Skeletal muscle tissue (tissue), 3 donors: ENCODE measurements at regions not wholly inside any gene's neighbourhood (a gene's known extent, or its start where the extent isn't known, plus 50 kb on each side); places are given as distances from the start of the nearest gene placed in this dataset.

Experiments used
- H3K27ac ChIP-seq: one replicate; pipeline ENCODE4 v1.7.0; 2013; ENCODE audit warnings: mild to moderate bottlenecking, low read depth, low read length, inconsistent platforms
- H3K27me3 ChIP-seq, 3 donors: one replicate each; pipeline ENCODE4 v1.7.0; 2013; ENCODE audit warnings: low read length in 3 of 3; ENCODE audit not compliant: control insufficient read depth in 3 of 3, insufficient read depth in 3 of 3
- H3K36me3 ChIP-seq, 3 donors: one replicate each; pipeline ENCODE4 v1.7.0; 2013; ENCODE audit warnings: low read length in 3 of 3; ENCODE audit not compliant: control insufficient read depth in 3 of 3, insufficient read depth in 3 of 3
- H3K4me1 ChIP-seq, 3 donors: one replicate each; pipeline ENCODE4 v1.7.0; 2013; ENCODE audit warnings: low read length in 3 of 3, mild to moderate bottlenecking in 3 of 3; ENCODE audit not compliant: control insufficient read depth in 3 of 3, insufficient read depth in 3 of 3
- H3K4me3 ChIP-seq, 3 donors: one replicate each; pipeline ENCODE4 v1.7.0; 2013; ENCODE audit warnings: low read length in 3 of 3
- H3K9ac ChIP-seq, 3 donors: one replicate each; pipeline ENCODE4 v1.7.0; 2013; ENCODE audit warnings: low read length in 3 of 3, mild to moderate bottlenecking in 3 of 3, moderate library complexity in 2 of 3, low read depth in 1 of 3
- H3K9me3 ChIP-seq, 3 donors: one replicate each; pipeline ENCODE4 v1.7.0; 2013; ENCODE audit warnings: low read length in 3 of 3; ENCODE audit not compliant: control insufficient read depth in 3 of 3
- donor health status: Osteomylitis.

GRCh38 chr6:71405416-71405815 lies 116.8 kb downstream of the OGFRL1 start:
- Histone ChIP-seq H3K36me3 (peaks cover 0 to 3% (median 0%) of the 10 kb centered on the region in 3 donors), H3K27me3 (no peaks in the 10 kb centered on the region), H3K4me3 (no peak overlapping the region), H3K27ac (no peak overlapping the region), H3K4me1 (peaks cover 16 to 40% (median 30%) of the 10 kb centered on the region in 3 donors), H3K9me3 (no peaks in the 10 kb centered on the region), H3K9ac (no peak overlapping the region)

- H3K4me1 ChIP-seq = peaks cover 31 to 40% (median 37%) of the 10 kb centered on the region in 3 donors
- H3K4me3 ChIP-seq = no peak overlapping the region
- no peaks in the 10 kb centered on the region for H3K27me3 ChIP-seq
- peaks cover 0 to 3% (median 0%) of the 10 kb centered on the region in 3 donors for H3K36me3 ChIP-seq
- no peak overlapping the region for H3K27ac ChIP-seq
- no peaks in the 10 kb centered on the region for H3K9me3 ChIP-seq
- no peak overlapping the region for H3K9ac ChIP-seq
These were observed 118.6 kb downstream of the OGFRL1 start for GRCh38 chr6:71406865-71407860.

- no peaks in the 10 kb centered on the region for H3K27me3 ChIP-seq
- H3K27ac ChIP-seq = no peak overlapping the region
- peaks cover 37 to 50% (median 38%) of the 10 kb centered on the region in 3 donors for H3K4me1 ChIP-seq
- no peak overlapping the region for H3K4me3 ChIP-seq
- H3K9me3 ChIP-seq = no peaks in the 10 kb centered on the region
- H3K9ac ChIP-seq = peak overlapping the region in 1 of 3 donors; percentile 13
- no peaks in the 10 kb centered on the region for H3K36me3 ChIP-seq
These were observed 120.4 kb downstream of the OGFRL1 start for GRCh38 chr6:71408787-71409723.

GRCh38 chr6:71410164-71410566 lies 121.6 kb downstream of the OGFRL1 start:
- no peak overlapping the region for H3K27ac ChIP-seq
- peaks cover 34 to 46% (median 35%) of the 10 kb centered on the region in 3 donors for H3K4me1 ChIP-seq

GRCh38 chr6:71410681-71411080 lies 122.1 kb downstream of the OGFRL1 start:
- H3K36me3 ChIP-seq = peaks cover 5 to 9% (median 8%) of the 10 kb centered on the region in 3 donors
- peaks cover 34 to 43% (median 37%) of the 10 kb centered on the region in 3 donors for H3K4me1 ChIP-seq
- H3K9me3 ChIP-seq = no peaks in the 10 kb centered on the region
- no peak overlapping the region for H3K27ac ChIP-seq
- no peak overlapping the region for H3K4me3 ChIP-seq
- H3K9ac ChIP-seq = no peak overlapping the region
- H3K27me3 ChIP-seq = no peaks in the 10 kb centered on the region

More at GRCh38 chr6:71410164-71410566, 121.6 kb downstream of the OGFRL1 start:
- H3K9ac ChIP-seq = no peak overlapping the region
- H3K36me3 ChIP-seq = peaks cover 0 to 4% (median 3%) of the 10 kb centered on the region in 3 donors
- H3K9me3 ChIP-seq = no peaks in the 10 kb centered on the region
- H3K4me3 ChIP-seq = no peak overlapping the region
- H3K27me3 ChIP-seq = no peaks in the 10 kb centered on the region

GRCh38 chr6:71411882-71412281 lies 123.3 kb downstream of the OGFRL1 start:
- Histone ChIP-seq H3K27me3 (no peaks in the 10 kb centered on the region), H3K27ac (peak overlapping the region; percentile 27), H3K9ac (peak overlapping the region in 2 of 3 donors; percentile 0 to 46), H3K9me3 (no peaks in the 10 kb centered on the region), H3K4me3 (peak overlapping the region in 1 of 3 donors; percentile 16), H3K36me3 (peaks cover 10 to 20% (median 14%) of the 10 kb centered on the region in 3 donors), H3K4me1 (peaks cover 34 to 44% (median 40%) of the 10 kb centered on the region in 3 donors)

GRCh38 chr6:71412559-71413140 lies 124.0 kb downstream of the OGFRL1 start:
- H3K4me3 ChIP-seq = peak overlapping the region; percentile 16 to 49 (median 22)
- peak overlapping the region; percentile 17 to 46 (median 33) for H3K9ac ChIP-seq
- H3K27me3 ChIP-seq = no peaks in the 10 kb centered on the region
- H3K4me1 ChIP-seq = peaks cover 37 to 45% (median 44%) of the 10 kb centered on the region in 3 donors
- no peaks in the 10 kb centered on the region for H3K9me3 ChIP-seq
- H3K36me3 ChIP-seq = peaks cover 14 to 23% (median 18%) of the 10 kb centered on the region in 3 donors
- peak overlapping the region; percentile 27 for H3K27ac ChIP-seq

- Histone ChIP-seq H3K27me3 (no peaks in the 10 kb centered on the region), H3K4me1 (peaks cover 39 to 48% (median 41%) of the 10 kb centered on the region in 3 donors), H3K27ac (no peak overlapping the region), H3K36me3 (peaks cover 14 to 23% (median 18%) of the 10 kb centered on the region in 3 donors), H3K4me3 (no peak overlapping the region), H3K9ac (no peak overlapping the region), H3K9me3 (no peaks in the 10 kb centered on the region)
These were observed 125.9 kb downstream of the OGFRL1 start for GRCh38 chr6:71414486-71414885.
